AG04450 (cell line): ENCODE measurements at regions not wholly inside any gene's neighbourhood (a gene's known extent, or its start where the extent isn't known, plus 50 kb on each side); places are given as distances from the start of the nearest gene placed in this dataset.
"Not testable (repeated sequence)": the region's sequence is repeated elsewhere in the genome, so short reads cannot be mapped to it uniquely, and the experiment has no call there.

Experiments used
- CTCF ChIA-PET: fragments of 300-600, 350-600 bp; formaldehyde crosslinking; extraction: SDS; loops from one replicate; lab custom pipeline; 2022; ENCODE audit warnings: antibody characterized with exemption, inconsistent platforms; lab: Charles Lee
- POLR2A ChIA-PET: fragments of 350-600 bp; formaldehyde crosslinking; extraction: SDS; loops from one replicate; lab custom pipeline; 2021; ENCODE audit warnings: antibody characterized with exemption, inconsistent platforms; lab: Yijun Ruan, JAX
- DNase-seq: peaks from one replicate; pipeline ENCODE4 v3.0.0-alpha.2; 2011; ENCODE audit warnings: low read depth, low spot score
- H3K27ac ChIP-seq: one replicate; pipeline ENCODE4 v1.5.1; 2012; ENCODE audit warnings: low read depth, low read length, control low read depth
- H3K27me3 ChIP-seq: one replicate; pipeline ENCODE4 v1.6.0; 2012; ENCODE audit warnings: low read length; ENCODE audit not compliant: control insufficient read depth, insufficient read depth
- H3K4me3 ChIP-seq: 2 replicates; pipeline ENCODE4 v1.5.1; 2011; ENCODE audit warnings: mild to moderate bottlenecking, low read depth, low read length, control low read depth
- H3K9me3 ChIP-seq: 2 replicates; pipeline ENCODE4 v1.5.1; 2012; ENCODE audit warnings: low read length; ENCODE audit not compliant: control insufficient read depth, insufficient read depth
- CTCF ChIP-seq: IDR thresholded peaks from 2 replicates; pipeline ENCODE4 v1.5.1; 2011; ENCODE audit warnings: low read depth, low read length, control low read depth, inconsistent platforms

- TF ChIP-seq CTCF = no peak
- no peak for DNase-seq
- CTCF ChIA-PET = no interaction called here
- no peak overlapping the region for H3K27ac ChIP-seq
- no peaks in the 10 kb centered on the region for H3K9me3 ChIP-seq
- no peaks in the 10 kb centered on the region for H3K27me3 ChIP-seq
- H3K4me3 ChIP-seq = no peak overlapping the region
- POLR2A ChIA-PET = no interaction called here
These were observed 124.3 kb upstream of the ATXN1 start for GRCh38 chr6:16885411-16886160.

DNA sequence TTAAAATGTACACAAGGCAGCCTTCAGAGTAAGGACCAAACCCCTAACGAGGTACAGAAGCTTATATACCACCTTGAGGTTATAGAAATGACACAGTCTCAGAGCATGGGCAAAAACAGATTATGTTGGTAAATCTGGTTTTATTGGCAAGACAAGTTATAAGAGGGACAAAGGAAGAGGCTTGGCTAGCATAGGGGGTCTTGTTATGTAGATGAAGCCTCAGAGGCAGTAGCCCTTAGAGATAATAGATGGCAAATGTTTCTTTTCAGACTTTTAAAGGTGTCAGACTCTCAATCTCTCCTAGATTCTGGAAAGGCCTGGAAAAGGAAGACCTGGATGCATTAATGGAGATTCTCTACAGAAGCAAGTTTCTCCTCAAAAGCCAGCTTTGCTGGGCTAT lies 123.3 kb upstream of the ATXN1 start:
- no peak for DNase-seq
- no peak for TF ChIP-seq CTCF
- ChIA-PET CTCF (no interaction called here), POLR2A (no interaction called here)
- Histone ChIP-seq H3K9me3 (no peaks in the 10 kb centered on the region), H3K4me3 (no peak overlapping the region), H3K27me3 (no peaks in the 10 kb centered on the region), H3K27ac (no peak overlapping the region)

GRCh38 chr6:16883414-16883813 lies 122.2 kb upstream of the ATXN1 start:
- TF ChIP-seq CTCF = no peak
- DNase-seq = no peak
- Histone ChIP-seq H3K27ac (no peak overlapping the region), H3K27me3 (no peaks in the 10 kb centered on the region), H3K9me3 (no peaks in the 10 kb centered on the region), H3K4me3 (no peak overlapping the region)
- ChIA-PET POLR2A (no interaction called here), CTCF (no interaction called here)

DNA sequence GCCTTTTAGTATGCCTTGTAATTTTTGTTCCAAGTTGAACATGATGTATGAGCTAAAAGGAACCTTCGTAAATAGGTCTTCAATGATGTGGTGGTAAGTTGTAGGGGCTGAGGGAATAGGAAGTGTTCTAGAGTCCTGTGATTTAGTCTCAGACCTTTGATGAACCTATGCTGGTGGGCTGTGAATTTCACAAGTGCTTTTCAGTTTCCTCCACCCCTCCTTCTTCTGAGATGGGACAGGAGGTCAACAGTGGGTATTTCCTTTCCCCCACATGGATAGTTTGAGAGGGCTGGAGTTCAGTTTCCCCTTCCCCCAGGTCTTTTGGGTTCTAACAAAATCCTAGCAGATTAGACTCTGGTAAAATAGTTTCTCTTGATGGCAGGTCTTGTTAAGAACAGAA lies 121.0 kb upstream of the ATXN1 start:
- Histone ChIP-seq H3K9me3 (no peaks in the 10 kb centered on the region), H3K27me3 (no peaks in the 10 kb centered on the region), H3K4me3 (no peak overlapping the region), H3K27ac (no peak overlapping the region)
- TF ChIP-seq CTCF = no peak
- no peak for DNase-seq
- CTCF ChIA-PET = no interaction called here
- POLR2A ChIA-PET = no interaction called here

DNA sequence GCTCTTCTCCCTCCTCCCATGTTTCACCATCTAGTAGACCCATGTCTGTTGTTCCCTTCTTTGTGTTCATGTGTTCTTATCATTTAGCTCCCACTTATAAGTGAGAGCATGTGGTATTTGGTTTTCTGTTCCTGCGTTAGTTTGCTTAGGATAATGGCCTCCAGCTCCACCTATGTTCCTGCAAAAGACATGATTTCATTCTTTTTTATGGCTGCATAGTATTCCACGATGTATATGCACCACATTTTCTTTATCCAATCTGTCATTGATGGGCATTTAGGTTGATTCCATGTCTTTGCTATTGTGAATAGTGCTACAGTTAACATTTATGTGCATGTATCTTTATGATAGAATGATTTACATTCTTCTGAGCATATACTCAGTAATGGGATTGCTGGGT lies 115.6 kb upstream of the ATXN1 start:
- CTCF ChIA-PET, DNase-seq, H3K4me3 ChIP-seq, POLR2A ChIA-PET, H3K27ac ChIP-seq, H3K27me3 ChIP-seq, H3K9me3 ChIP-seq: not testable (repeated sequence)
